Peyer's patch (tissue), 4 donors: ENCODE measurements at regions not wholly inside any gene's neighbourhood (a gene's known extent, or its start where the extent isn't known, plus 50 kb on each side); places are given as distances from the start of the nearest gene placed in this dataset.

Experiments
- DNase-seq, 3 donors: peaks; one replicate each; pipeline ENCODE4 v3.0.0-alpha.2; 2017 to 2019
- H3K27ac ChIP-seq, 4 donors: fragments of 200-600 bp; sonication (generic); one replicate each; pipeline ENCODE4 v1.5.1; 2016 to 2019
- H3K27me3 ChIP-seq, 2 donors: fragments of 200-600 bp; sonication (generic); one replicate each; pipeline ENCODE4 v1.5.1; 2019
- H3K36me3 ChIP-seq, 3 donors: fragments of 200-600 bp; sonication (generic); one replicate each; pipeline ENCODE4 v1.5.1; 2016 to 2019
- H3K4me1 ChIP-seq, 4 donors: fragments of 200-600 bp; sonication (generic); one replicate each; pipeline ENCODE4 v1.5.1; 2016 to 2019
- H3K4me3 ChIP-seq, 4 donors: fragments of 200-600 bp; sonication (generic); 1 replicate in 3 of 4; 2 replicates in 1 of 4; pipeline ENCODE4 v1.5.1; 2016 to 2019; ENCODE audit warnings: mild to moderate bottlenecking in 1 of 4
- H3K9me3 ChIP-seq, 4 donors: fragments of 200-600 bp; sonication (generic); one replicate each; pipeline ENCODE4 v1.5.1; 2016 to 2019; ENCODE audit warnings: mild to moderate bottlenecking in 1 of 4
- POLR2A ChIP-seq, 2 donors: fragments of 450-650 bp; IDR thresholded peaks; one replicate each; pipeline ENCODE4 v1.5.1; 2017; ENCODE audit warnings: antibody characterized with exemption in 2 of 2, mild to moderate bottlenecking in 2 of 2, moderate library complexity in 2 of 2
- TF ChIP-seq, protein P1 (sequence below), 6 experiments: fragments of 450-650 bp in 4 of 6; fragments of 200-600 bp in 2 of 6; sonication (generic) in 1 of 6; IDR thresholded peaks; one replicate each; pipeline ENCODE4 v1.5.1; 2017 to 2019; ENCODE audit warnings: antibody characterized with exemption in 6 of 6, mild to moderate bottlenecking in 3 of 6, moderate library complexity in 1 of 6

DNA sequence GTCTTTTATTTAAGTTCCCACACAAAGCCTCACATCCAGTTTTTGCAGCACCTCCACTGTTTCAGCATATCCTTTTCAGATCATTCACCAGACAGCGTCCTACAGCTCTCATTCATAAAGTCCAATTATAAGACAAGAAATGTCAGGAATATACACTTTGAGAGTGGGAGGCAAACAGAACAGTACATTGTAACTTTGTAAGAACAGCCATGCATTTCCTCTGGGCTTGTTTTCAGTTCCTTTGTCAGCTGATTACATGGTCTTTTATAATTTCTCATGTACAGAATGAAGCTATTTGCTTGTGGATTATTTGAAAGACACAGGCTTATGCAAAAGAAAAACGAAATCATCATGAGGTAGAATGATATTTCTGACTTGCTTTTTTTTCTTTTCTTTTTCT is 85.7 kb downstream of the SOX2 start:
- Histone ChIP-seq H3K27ac (no peak overlapping the region), H3K4me1 (no peaks in the 10 kb centered on the region), H3K36me3 (no peaks in the 10 kb centered on the region), H3K9me3 (no peaks in the 10 kb centered on the region), H3K4me3 (no peak overlapping the region), H3K27me3 (no peaks in the 10 kb centered on the region)
- TF ChIP-seq, protein P1, sequence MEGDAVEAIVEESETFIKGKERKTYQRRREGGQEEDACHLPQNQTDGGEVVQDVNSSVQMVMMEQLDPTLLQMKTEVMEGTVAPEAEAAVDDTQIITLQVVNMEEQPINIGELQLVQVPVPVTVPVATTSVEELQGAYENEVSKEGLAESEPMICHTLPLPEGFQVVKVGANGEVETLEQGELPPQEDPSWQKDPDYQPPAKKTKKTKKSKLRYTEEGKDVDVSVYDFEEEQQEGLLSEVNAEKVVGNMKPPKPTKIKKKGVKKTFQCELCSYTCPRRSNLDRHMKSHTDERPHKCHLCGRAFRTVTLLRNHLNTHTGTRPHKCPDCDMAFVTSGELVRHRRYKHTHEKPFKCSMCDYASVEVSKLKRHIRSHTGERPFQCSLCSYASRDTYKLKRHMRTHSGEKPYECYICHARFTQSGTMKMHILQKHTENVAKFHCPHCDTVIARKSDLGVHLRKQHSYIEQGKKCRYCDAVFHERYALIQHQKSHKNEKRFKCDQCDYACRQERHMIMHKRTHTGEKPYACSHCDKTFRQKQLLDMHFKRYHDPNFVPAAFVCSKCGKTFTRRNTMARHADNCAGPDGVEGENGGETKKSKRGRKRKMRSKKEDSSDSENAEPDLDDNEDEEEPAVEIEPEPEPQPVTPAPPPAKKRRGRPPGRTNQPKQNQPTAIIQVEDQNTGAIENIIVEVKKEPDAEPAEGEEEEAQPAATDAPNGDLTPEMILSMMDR (IDR thresholded peaks at IDR 0.05), result no peak
- TF ChIP-seq POLR2A (IDR thresholded peaks at IDR 0.05), result no peak
- DNase-seq, result no peak

DNA sequence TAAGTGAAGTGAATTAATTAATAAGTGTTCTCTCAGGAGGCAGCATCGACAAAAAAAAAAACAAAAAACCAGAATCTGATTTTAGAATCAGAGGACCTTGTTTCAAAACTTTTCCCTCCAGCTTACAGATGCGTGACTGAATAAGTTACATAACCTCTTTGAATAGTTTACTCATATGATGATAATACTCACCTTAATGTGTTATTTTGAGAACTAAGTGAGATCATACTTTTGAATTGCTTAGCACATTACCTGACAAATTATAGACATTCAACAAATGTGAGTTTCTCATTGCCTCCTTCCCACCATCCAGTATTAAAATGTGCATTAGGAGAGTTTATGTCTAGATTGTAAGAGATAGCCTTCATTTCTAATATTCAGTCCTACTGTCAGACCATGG is 94.0 kb downstream of the SOX2 start:
- no peaks in the 10 kb centered on the region for H3K27me3 ChIP-seq
- no peak overlapping the region for H3K4me3 ChIP-seq

DNA sequence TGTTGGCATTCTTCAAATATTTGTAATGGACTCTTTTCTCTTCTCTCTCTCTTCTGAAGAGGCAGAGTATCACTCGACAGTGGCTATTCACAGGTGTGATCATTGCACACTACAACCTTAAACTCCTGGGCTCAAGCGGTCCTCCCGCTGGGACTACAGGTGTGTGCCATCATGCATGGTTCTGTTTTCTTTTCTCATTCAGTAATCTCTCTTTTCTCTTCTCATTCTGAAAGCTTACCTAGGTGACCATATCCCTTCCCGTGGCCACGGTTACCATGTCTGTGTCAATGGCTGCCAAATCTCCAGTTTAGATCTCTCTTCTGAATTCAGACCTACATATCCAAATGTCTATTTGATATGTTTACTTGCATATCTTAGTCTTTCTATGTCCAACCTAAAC is 96.3 kb downstream of the SOX2 start:
- H3K4me3 ChIP-seq, result no peak overlapping the region
- no peak for DNase-seq
- no peaks in the 10 kb centered on the region for H3K27me3 ChIP-seq
- no peaks in the 10 kb centered on the region for H3K9me3 ChIP-seq
- no peak overlapping the region for H3K27ac ChIP-seq
- no peaks in the 10 kb centered on the region for H3K4me1 ChIP-seq
- H3K36me3 ChIP-seq, result no peaks in the 10 kb centered on the region
- TF ChIP-seq, protein P1 (IDR thresholded peaks at IDR 0.05), result no peak
- TF ChIP-seq POLR2A (IDR thresholded peaks at IDR 0.05), result no peak

More for the DNA sequence above, 94.0 kb downstream of the SOX2 start:
- no peaks in the 10 kb centered on the region for H3K4me1 ChIP-seq
- no peak overlapping the region for H3K27ac ChIP-seq
- no peak for DNase-seq
- H3K9me3 ChIP-seq, result no peaks in the 10 kb centered on the region
- H3K36me3 ChIP-seq, result no peaks in the 10 kb centered on the region
- no peak for TF ChIP-seq POLR2A (IDR thresholded peaks at IDR 0.05)
- TF ChIP-seq, protein P1 (IDR thresholded peaks at IDR 0.05), result no peak

DNA sequence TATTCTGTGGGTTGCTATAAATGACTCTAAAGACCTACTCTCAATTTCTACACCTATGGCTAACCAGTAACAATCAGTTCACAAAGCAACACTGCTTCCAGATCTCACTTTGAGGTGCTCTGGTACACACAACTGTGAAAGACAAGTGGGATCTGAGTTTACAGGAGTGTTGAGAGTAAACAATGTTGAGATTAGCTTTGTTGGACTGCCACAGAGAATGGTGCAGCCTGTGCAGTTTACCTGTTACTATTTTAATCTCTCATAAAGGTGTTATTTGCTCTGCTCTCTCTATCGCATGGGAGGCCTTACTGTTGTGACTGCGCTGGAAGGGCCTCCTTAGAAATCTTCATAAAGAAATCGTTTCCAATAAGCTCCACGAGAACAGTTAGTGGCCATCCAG is 112.0 kb downstream of the SOX2 start:
- no peak for TF ChIP-seq POLR2A (IDR thresholded peaks at IDR 0.05)
- TF ChIP-seq, protein P1 (IDR thresholded peaks at IDR 0.05), result no peak
- H3K27me3 ChIP-seq, result no peaks in the 10 kb centered on the region
- no peak for DNase-seq

DNA sequence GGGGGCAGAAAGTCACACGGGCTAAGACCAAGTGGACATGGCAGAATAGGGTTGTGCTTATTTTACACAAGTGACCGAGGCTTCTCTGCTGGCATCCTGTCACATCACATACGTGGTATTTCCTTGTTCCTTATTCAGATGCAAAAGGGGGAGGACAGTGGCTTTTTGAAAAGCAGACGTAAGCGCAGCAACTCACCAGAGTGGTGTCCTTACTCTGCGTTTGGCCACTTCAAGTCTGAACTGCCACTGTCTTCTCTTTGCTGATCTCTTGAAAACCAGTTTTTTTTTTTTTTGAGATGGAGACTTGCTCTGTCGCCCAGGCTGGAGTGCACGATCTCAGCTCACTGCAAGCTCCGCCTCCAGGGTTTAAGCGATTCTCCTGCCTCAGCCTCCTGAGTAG is 113.2 kb downstream of the SOX2 start:
- H3K27ac ChIP-seq, result no peak overlapping the region
- H3K4me1 ChIP-seq, result no peaks in the 10 kb centered on the region

More for the DNA sequence above, 112.0 kb downstream of the SOX2 start:
- Histone ChIP-seq H3K4me1 (no peaks in the 10 kb centered on the region), H3K27ac (no peak overlapping the region), H3K4me3 (no peak overlapping the region), H3K9me3 (no peaks in the 10 kb centered on the region), H3K36me3 (no peaks in the 10 kb centered on the region)

More for the DNA sequence above, 113.2 kb downstream of the SOX2 start:
- no peak overlapping the region for H3K4me3 ChIP-seq
- TF ChIP-seq, protein P1 (IDR thresholded peaks at IDR 0.05), result no peak
- no peak for TF ChIP-seq POLR2A (IDR thresholded peaks at IDR 0.05)
- H3K9me3 ChIP-seq, result no peaks in the 10 kb centered on the region
- no peak for DNase-seq
- no peaks in the 10 kb centered on the region for H3K36me3 ChIP-seq
- no peaks in the 10 kb centered on the region for H3K27me3 ChIP-seq
